NT2/D1 (cell line): ENCODE measurements at regions not wholly inside any gene's neighbourhood (a gene's known extent, or its start where the extent isn't known, plus 50 kb on each side); places are given as distances from the start of the nearest gene placed in this dataset.

Source experiments
- YY1 ChIP-seq: IDR thresholded peaks from 2 replicates; pipeline ENCODE4 v1.6.1; 2011; ENCODE audit not compliant: insufficient read length, insufficient read depth
- ZNF274 ChIP-seq: IDR thresholded peaks from 2 replicates; pipeline ENCODE4 v1.6.1; 2011; ENCODE audit warnings: mild to moderate bottlenecking, low read depth, low read length

- no peak for TF ChIP-seq YY1
- TF ChIP-seq ZNF274: no peak
These were observed 938.6 kb upstream of the AMELY start for GRCh38 chrY:7850191-7850590.
